ENCODE measurements at regions not wholly inside any gene's neighbourhood (a gene's known extent, or its start where the extent isn't known, plus 50 kb on each side); places are given as distances from the start of the nearest gene placed in this dataset.

GRCh38 chr13:73335210-73335609 is 276.4 kb downstream of the KLF5 start:
- no peak overlapping the region for H3K27ac ChIP-seq (replicated peaks in 1 of 4)
- no peaks in the 10 kb centered on the region for H3K4me1 ChIP-seq
- H3K4me3 ChIP-seq: no peak overlapping the region
- H3K27me3 ChIP-seq: no peaks in the 10 kb centered on the region
- whole genome bisulfite sequencing: 75% methylated on average over 5 of the region's 5 CpGs
- H3K9me3 ChIP-seq: no peaks in the 10 kb centered on the region
- intact Hi-C loops (cut with DNase I): no loop called here
- H3K36me3 ChIP-seq: no peaks in the 10 kb centered on the region
- no peak for TF ChIP-seq CTCF (IDR thresholded peaks at IDR 0.05)
- TF ChIP-seq POLR2AphosphoS5 (IDR thresholded peaks at IDR 0.05): no peak
- no peak for TF ChIP-seq EP300 (IDR thresholded peaks at IDR 0.05)
- TF ChIP-seq POLR2A (IDR thresholded peaks at IDR 0.05; ENCODE audit: low read depth): no peak
- DNase-seq (ENCODE audit: extremely low spot score): no peak

GRCh38 chr13:73334445-73334844 is 275.6 kb downstream of the KLF5 start:
- intact Hi-C loops (cut with DNase I): no loop called here
- Histone ChIP-seq H3K27me3 (no peaks in the 10 kb centered on the region), H3K9me3 (no peaks in the 10 kb centered on the region), H3K27ac (replicated peaks in 1 of 4) (no peak overlapping the region), H3K4me1 (no peaks in the 10 kb centered on the region), H3K36me3 (no peaks in the 10 kb centered on the region), H3K4me3 (no peak overlapping the region)
- TF ChIP-seq CTCF (IDR thresholded peaks at IDR 0.05) (no peak), POLR2AphosphoS5 (IDR thresholded peaks at IDR 0.05) (no peak), EP300 (IDR thresholded peaks at IDR 0.05) (no peak), POLR2A (IDR thresholded peaks at IDR 0.05; ENCODE audit: low read depth) (no peak)
- DNase-seq (ENCODE audit: extremely low spot score): no peak
- 82% methylated on average over 4 of the region's 4 CpGs for WGBS

GRCh38 chr13:73331556-73331955 is 272.8 kb downstream of the KLF5 start:
- Histone ChIP-seq H3K9me3 (no peaks in the 10 kb centered on the region), H3K4me1 (no peaks in the 10 kb centered on the region), H3K27me3 (no peaks in the 10 kb centered on the region), H3K4me3 (no peak overlapping the region), H3K36me3 (no peaks in the 10 kb centered on the region), H3K27ac (replicated peaks in 1 of 4) (no peak overlapping the region)
- intact Hi-C loops (cut with DNase I): no loop called here
- WGBS: 94% methylated on average over 1 of the region's 1 CpG
- no peak for DNase-seq (ENCODE audit: extremely low spot score)
- TF ChIP-seq POLR2A (IDR thresholded peaks at IDR 0.05; ENCODE audit: low read depth) (no peak), EP300 (IDR thresholded peaks at IDR 0.05) (no peak), CTCF (IDR thresholded peaks at IDR 0.05) (no peak), POLR2AphosphoS5 (IDR thresholded peaks at IDR 0.05) (no peak)

GRCh38 chr13:73329355-73329754 is 270.6 kb downstream of the KLF5 start:
- Histone ChIP-seq H3K4me3 (no peak overlapping the region), H3K27ac (replicated peaks in 1 of 4) (no peak overlapping the region), H3K9me3 (no peaks in the 10 kb centered on the region), H3K4me1 (no peaks in the 10 kb centered on the region), H3K36me3 (no peaks in the 10 kb centered on the region), H3K27me3 (no peaks in the 10 kb centered on the region)
- 91% methylated on average over 3 of the region's 3 CpGs for WGBS
- DNase-seq (ENCODE audit: extremely low spot score): no peak
- TF ChIP-seq CTCF (IDR thresholded peaks at IDR 0.05) (no peak), POLR2A (IDR thresholded peaks at IDR 0.05; ENCODE audit: low read depth) (no peak), POLR2AphosphoS5 (IDR thresholded peaks at IDR 0.05) (no peak), EP300 (IDR thresholded peaks at IDR 0.05) (no peak)
- intact Hi-C loops (cut with DNase I): no loop called here

GRCh38 chr13:73327579-73327978 is 268.8 kb downstream of the KLF5 start:
- no peak for DNase-seq (ENCODE audit: extremely low spot score)
- TF ChIP-seq EP300 (IDR thresholded peaks at IDR 0.05) (no peak), POLR2AphosphoS5 (IDR thresholded peaks at IDR 0.05) (no peak), CTCF (IDR thresholded peaks at IDR 0.05) (no peak), POLR2A (IDR thresholded peaks at IDR 0.05; ENCODE audit: low read depth) (no peak)
- H3K4me1 ChIP-seq: no peaks in the 10 kb centered on the region
- no peak overlapping the region for H3K4me3 ChIP-seq
- no peaks in the 10 kb centered on the region for H3K27me3 ChIP-seq
- WGBS: 79% methylated on average over 4 of the region's 4 CpGs
- H3K9me3 ChIP-seq: no peaks in the 10 kb centered on the region
- intact Hi-C loops (cut with DNase I): no loop called here
- no peak overlapping the region for H3K27ac ChIP-seq (replicated peaks in 1 of 4)
- no peaks in the 10 kb centered on the region for H3K36me3 ChIP-seq

Measured in esophagus muscularis mucosa (tissue), 4 donors.